ENCODE measurements at regions not wholly inside any gene's neighbourhood (a gene's known extent, or its start where the extent isn't known, plus 50 kb on each side); places are given as distances from the start of the nearest gene placed in this dataset.

DNA sequence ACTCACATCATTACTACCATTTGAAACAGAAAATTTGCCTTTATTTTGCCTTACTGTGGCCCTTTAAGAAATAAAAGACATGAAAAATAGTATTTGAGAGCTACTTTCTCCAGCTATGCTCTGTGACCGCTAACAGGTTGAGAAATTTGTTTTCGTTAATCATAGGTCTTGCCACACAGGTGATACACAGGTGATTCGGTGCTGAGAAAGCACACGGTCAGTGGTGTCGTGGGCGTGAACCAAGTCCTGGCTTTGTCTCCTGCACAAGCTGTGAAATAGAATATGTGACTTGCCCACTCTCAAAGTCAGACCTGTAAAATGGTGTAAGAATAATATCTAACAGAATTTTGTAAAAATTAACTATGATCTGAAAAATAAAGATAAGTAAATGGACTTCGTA lies 155.3 kb upstream of the SLC39A10 start:
- no peaks in the 10 kb centered on the region for H3K27me3 Mint-ChIP-seq
- no peak overlapping the region for H3K27ac Mint-ChIP-seq
- DNase-seq, result no peak
- H3K36me3 Mint-ChIP-seq, result peaks cover 5% of the 10 kb centered on the region
- peaks cover 1% of the 10 kb centered on the region for H3K9me3 Mint-ChIP-seq
- H3K4me1 Mint-ChIP-seq, result peaks cover 19% of the 10 kb centered on the region
- no peak overlapping the region for H3K4me3 Mint-ChIP-seq

DNA sequence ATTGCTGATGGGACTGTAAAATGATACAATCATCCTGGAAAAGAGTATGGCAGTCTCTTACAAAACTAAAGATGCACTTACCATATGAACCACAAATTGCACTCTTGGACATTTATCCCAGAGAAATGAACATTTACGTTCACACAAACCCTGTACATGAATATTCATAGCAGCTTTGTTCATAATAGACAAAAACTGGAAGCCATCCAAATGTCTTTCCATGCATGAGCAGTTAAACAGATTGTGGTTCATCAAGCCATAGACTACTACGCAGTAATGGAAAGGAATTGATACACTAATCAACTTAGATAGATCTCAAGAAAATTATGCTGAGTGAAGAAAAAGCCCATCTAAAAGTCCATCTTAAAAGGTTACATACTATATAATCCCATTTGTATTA lies 156.1 kb upstream of the SLC39A10 start:
- Mint-ChIP-seq H3K27me3 (no peaks in the 10 kb centered on the region), H3K9me3 (peaks cover 1% of the 10 kb centered on the region), H3K4me3 (no peak overlapping the region), H3K36me3 (peaks cover 5% of the 10 kb centered on the region), H3K27ac (no peak overlapping the region), H3K4me1 (peaks cover 21% of the 10 kb centered on the region)
- no peak for DNase-seq

- Mint-ChIP-seq H3K4me1 (peaks cover 23% of the 10 kb centered on the region), H3K27ac (no peak overlapping the region), H3K27me3 (no peaks in the 10 kb centered on the region), H3K36me3 (peaks cover 5% of the 10 kb centered on the region), H3K9me3 (no peaks in the 10 kb centered on the region), H3K4me3 (no peak overlapping the region)
- DNase-seq, result no peak
Measured at GRCh38 chr2:195498839-195499490, 158.1 kb upstream of the SLC39A10 start.

DNA sequence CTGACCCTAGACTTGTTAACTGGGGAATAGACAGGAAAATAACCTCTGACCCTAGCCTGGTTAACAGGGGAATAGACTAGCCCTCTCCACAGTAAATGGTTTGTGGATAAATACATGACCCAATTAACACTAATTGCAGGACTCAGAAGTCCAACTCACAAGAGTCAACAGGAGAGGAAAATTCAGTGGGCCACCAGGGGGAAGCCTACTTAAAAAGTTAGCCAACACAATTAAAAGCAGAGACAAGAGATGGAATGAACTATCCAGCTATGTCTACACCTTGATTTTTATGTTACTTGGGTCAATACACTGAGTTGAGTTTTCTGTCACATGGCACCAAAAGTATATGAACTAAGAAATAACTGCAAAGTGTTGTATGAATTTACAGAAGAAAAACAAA lies 158.8 kb upstream of the SLC39A10 start:
- H3K27me3 Mint-ChIP-seq, result no peaks in the 10 kb centered on the region
- H3K4me1 Mint-ChIP-seq, result peaks cover 26% of the 10 kb centered on the region
- H3K4me3 Mint-ChIP-seq, result no peak overlapping the region
- H3K36me3 Mint-ChIP-seq, result peaks cover 5% of the 10 kb centered on the region
- H3K27ac Mint-ChIP-seq, result no peak overlapping the region
- no peaks in the 10 kb centered on the region for H3K9me3 Mint-ChIP-seq
- DNase-seq, result peak; percentile 21

DNA sequence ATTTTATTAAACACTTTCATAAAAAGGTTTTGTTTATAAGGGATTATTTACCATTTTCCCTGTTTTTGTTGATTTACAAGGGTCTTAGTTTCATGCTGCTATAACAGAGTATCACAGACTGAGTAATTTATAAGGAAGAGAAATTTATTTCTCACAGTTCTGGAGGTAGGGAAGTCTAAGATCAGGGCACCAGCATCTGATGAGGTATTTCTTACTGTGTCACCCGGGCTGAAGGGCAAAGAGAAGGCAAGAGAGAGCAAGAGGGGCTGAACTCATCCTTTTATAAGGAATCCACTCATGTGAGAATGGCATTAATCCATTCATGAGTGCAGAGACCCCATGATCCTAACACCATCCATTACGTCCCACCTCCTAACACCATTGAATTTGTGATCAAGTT lies 160.0 kb upstream of the SLC39A10 start:
- no peaks in the 10 kb centered on the region for H3K9me3 Mint-ChIP-seq
- H3K4me1 Mint-ChIP-seq, result peaks cover 24% of the 10 kb centered on the region
- H3K27ac Mint-ChIP-seq, result no peak overlapping the region
- peaks cover 5% of the 10 kb centered on the region for H3K36me3 Mint-ChIP-seq
- no peak for DNase-seq
- H3K27me3 Mint-ChIP-seq, result no peaks in the 10 kb centered on the region
- no peak overlapping the region for H3K4me3 Mint-ChIP-seq

DNA sequence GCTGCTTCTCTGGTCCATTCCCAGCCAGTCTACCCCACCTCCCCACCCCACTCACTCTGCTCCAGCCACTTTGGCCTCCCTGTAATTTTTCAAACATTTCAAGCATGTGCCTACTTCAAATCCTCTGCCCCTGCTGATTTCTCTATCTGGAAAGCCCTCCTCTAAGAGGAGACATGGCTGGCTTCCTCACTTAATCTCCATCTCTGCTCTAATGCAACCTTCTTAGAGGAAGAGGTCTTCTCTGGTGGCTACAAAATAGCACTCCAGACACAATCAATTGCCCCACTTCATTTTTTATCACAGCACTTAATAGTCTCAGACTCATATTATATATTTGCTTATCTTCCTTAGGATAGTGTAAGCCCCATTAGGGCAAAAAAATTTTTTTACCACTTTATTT lies 161.1 kb upstream of the SLC39A10 start:
- Mint-ChIP-seq H3K27me3 (no peaks in the 10 kb centered on the region), H3K27ac (no peak overlapping the region), H3K36me3 (peaks cover 5% of the 10 kb centered on the region)

GRCh38 chr2:195495351-195495750 lies 161.7 kb upstream of the SLC39A10 start:
- no peaks in the 10 kb centered on the region for H3K27me3 Mint-ChIP-seq
- H3K36me3 Mint-ChIP-seq, result no peaks in the 10 kb centered on the region
- H3K4me1 Mint-ChIP-seq, result peaks cover 20% of the 10 kb centered on the region
- no peak overlapping the region for H3K4me3 Mint-ChIP-seq
- H3K27ac Mint-ChIP-seq, result no peak overlapping the region
- no peak for DNase-seq
- no peaks in the 10 kb centered on the region for H3K9me3 Mint-ChIP-seq

More for the DNA sequence above, 161.1 kb upstream of the SLC39A10 start:
- DNase-seq, result no peak
- H3K4me3 Mint-ChIP-seq, result no peak overlapping the region
- peaks cover 24% of the 10 kb centered on the region for H3K4me1 Mint-ChIP-seq
- no peaks in the 10 kb centered on the region for H3K9me3 Mint-ChIP-seq

DNA sequence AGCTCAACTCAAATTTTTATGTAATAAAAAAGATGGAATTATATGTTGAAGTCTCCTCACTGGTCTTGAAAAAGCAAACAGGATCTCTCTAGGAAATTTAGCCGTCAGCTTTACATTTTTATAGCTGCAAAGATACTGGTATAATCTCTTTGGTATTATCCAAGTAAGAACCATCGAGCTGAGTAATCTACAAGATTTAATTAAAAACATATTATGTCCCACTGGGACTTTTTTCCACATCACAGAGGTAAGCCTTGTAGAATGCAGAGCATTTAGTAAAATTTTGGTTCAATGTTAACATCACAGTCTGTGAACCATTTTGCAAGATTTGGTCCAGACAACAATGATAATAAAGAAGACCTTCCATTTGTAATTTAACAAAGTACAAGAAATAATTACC lies 162.6 kb upstream of the SLC39A10 start:
- H3K4me3 Mint-ChIP-seq, result no peak overlapping the region
- no peak for DNase-seq
- H3K27me3 Mint-ChIP-seq, result no peaks in the 10 kb centered on the region
- H3K27ac Mint-ChIP-seq, result no peak overlapping the region
- H3K4me1 Mint-ChIP-seq, result peaks cover 17% of the 10 kb centered on the region
- H3K9me3 Mint-ChIP-seq, result no peaks in the 10 kb centered on the region
- H3K36me3 Mint-ChIP-seq, result no peaks in the 10 kb centered on the region

DNA sequence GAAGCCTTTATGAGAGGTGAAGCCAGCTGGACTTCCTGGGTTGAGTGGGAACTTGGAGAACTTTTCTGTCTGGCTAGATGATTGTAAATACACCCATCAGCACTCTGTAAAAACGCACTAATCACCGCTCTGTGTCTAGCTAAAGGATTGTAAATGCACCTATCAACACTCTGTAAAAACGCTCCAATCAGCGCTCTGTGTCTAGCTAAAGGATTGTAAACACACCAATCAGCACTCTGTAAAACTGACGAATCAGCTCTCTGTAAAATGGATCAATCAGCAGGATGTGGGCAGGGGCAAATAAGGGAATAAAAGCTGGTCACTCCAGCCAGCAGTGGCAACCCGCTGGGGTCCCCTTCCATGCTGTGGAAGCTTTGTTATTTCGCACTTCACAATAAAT lies 163.6 kb upstream of the SLC39A10 start:
- H3K4me1 Mint-ChIP-seq, result peaks cover 17% of the 10 kb centered on the region
- H3K9me3 Mint-ChIP-seq, result no peaks in the 10 kb centered on the region
- H3K27ac Mint-ChIP-seq, result no peak overlapping the region
- H3K27me3 Mint-ChIP-seq, result no peaks in the 10 kb centered on the region
- H3K4me3 Mint-ChIP-seq, result no peak overlapping the region
- DNase-seq, result no peak
- no peaks in the 10 kb centered on the region for H3K36me3 Mint-ChIP-seq

DNA sequence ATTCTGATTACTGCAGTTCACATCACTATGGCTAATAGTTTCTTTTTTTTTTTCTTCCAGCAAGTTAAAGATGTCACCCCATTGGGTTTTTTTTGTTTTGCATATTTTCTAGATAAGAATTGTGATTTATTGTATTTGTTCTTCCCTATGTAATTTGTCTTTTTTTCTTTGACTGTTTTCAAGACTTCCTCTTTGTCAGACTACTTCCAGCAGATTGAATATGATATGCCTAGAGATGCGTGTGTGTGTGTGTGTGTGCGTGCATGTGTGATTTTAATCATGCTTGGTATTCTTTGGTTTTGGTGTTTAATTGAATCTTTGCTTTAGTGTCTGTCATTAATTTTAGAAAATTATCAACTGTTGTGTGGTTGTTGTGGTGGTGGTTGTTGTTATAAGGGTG lies 166.7 kb upstream of the SLC39A10 start:
- no peak overlapping the region for H3K4me3 Mint-ChIP-seq
- peaks cover 19% of the 10 kb centered on the region for H3K4me1 Mint-ChIP-seq
- H3K27me3 Mint-ChIP-seq, result no peaks in the 10 kb centered on the region
- H3K36me3 Mint-ChIP-seq, result no peaks in the 10 kb centered on the region
- DNase-seq, result no peak
- H3K27ac Mint-ChIP-seq, result no peak overlapping the region
- no peaks in the 10 kb centered on the region for H3K9me3 Mint-ChIP-seq

- no peaks in the 10 kb centered on the region for H3K9me3 Mint-ChIP-seq
- peaks cover 19% of the 10 kb centered on the region for H3K4me1 Mint-ChIP-seq
- H3K36me3 Mint-ChIP-seq, result no peaks in the 10 kb centered on the region
- DNase-seq, result no peak
- no peak overlapping the region for H3K27ac Mint-ChIP-seq
- no peaks in the 10 kb centered on the region for H3K27me3 Mint-ChIP-seq
- H3K4me3 Mint-ChIP-seq, result no peak overlapping the region
Measured at GRCh38 chr2:195489101-195489500, 167.9 kb upstream of the SLC39A10 start.

DNA sequence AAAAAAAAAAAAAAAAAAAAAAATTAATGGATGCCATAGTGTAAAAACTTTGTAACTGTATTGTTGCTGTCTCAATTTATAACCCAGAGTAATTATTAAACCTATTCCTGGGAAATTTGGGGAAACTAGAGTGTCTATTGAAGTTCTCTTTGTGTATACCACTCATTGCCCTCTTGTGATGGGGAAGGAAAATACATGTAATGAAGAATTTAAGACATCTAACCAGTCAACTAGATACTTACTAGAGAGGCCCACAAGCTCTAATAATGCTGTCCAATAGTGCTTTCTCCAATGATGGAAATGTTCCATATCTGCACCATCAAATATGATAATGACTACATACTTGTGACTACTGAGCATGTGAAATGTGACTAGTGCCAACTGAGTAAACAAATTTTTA lies 168.5 kb upstream of the SLC39A10 start:
- H3K9me3 Mint-ChIP-seq, result no peaks in the 10 kb centered on the region
- H3K27me3 Mint-ChIP-seq, result no peaks in the 10 kb centered on the region
- H3K36me3 Mint-ChIP-seq, result no peaks in the 10 kb centered on the region
- H3K4me1 Mint-ChIP-seq, result peaks cover 19% of the 10 kb centered on the region
- H3K4me3 Mint-ChIP-seq, result no peak overlapping the region
- DNase-seq, result no peak
- H3K27ac Mint-ChIP-seq, result no peak overlapping the region

GRCh38 chr2:195486987-195487644 lies 169.9 kb upstream of the SLC39A10 start:
- H3K4me3 Mint-ChIP-seq, result no peak overlapping the region
- H3K27ac Mint-ChIP-seq, result peak overlapping the region; percentile 80

DNA sequence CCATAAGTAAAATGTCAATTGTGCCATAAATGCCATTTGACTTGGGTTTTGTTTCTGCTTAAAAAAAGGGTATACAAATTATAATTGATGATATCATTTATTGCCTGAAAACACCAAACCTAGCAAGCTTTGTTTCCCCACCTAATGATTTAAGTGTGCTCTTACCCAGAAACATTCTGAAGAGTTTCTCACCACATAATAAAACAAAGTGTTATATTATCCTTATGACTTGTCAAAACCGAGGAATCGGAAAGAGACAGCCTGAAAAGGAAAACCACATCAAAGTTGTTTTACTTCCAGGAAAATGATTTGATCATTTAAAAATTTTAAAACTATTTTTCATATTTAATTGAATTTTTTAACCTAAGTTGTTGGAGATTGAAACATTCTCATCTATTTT lies 170.5 kb upstream of the SLC39A10 start:
- H3K4me1 Mint-ChIP-seq, result peaks cover 16% of the 10 kb centered on the region
- no peaks in the 10 kb centered on the region for H3K36me3 Mint-ChIP-seq
- DNase-seq, result no peak
- no peak overlapping the region for H3K27ac Mint-ChIP-seq
- H3K27me3 Mint-ChIP-seq, result peaks cover 3% of the 10 kb centered on the region
- no peak overlapping the region for H3K4me3 Mint-ChIP-seq
- H3K9me3 Mint-ChIP-seq, result peaks cover 2% of the 10 kb centered on the region

More at GRCh38 chr2:195486987-195487644, 169.9 kb upstream of the SLC39A10 start:
- Mint-ChIP-seq H3K36me3 (no peaks in the 10 kb centered on the region), H3K27me3 (peaks cover 3% of the 10 kb centered on the region), H3K9me3 (peaks cover 2% of the 10 kb centered on the region), H3K4me1 (peaks cover 16% of the 10 kb centered on the region)
- DNase-seq, result peak; percentile 2

DNA sequence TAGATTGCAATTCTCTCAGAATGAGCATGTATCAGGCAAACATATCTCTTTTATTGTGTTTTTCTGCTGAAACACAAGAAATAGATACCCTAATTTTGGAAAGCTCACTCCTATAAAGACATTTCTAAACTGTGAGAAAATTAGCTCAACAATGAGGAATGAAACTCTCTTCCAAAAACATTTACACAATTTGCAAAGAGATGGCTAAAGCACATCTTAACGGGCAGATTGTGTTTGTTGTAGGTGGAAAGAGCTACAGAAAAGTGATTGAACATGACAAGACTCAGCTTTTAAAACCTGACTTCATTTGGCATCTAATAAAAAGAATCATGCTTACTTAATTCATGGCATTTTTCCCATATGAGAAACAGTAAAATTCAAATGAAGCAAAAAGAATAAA lies 175.0 kb upstream of the SLC39A10 start:
- peaks cover 16% of the 10 kb centered on the region for H3K4me1 Mint-ChIP-seq
- H3K4me3 Mint-ChIP-seq, result no peak overlapping the region
- H3K27me3 Mint-ChIP-seq, result peaks cover 3% of the 10 kb centered on the region
- peaks cover 2% of the 10 kb centered on the region for H3K36me3 Mint-ChIP-seq
- no peak for DNase-seq
- no peak overlapping the region for H3K27ac Mint-ChIP-seq
- peaks cover 7% of the 10 kb centered on the region for H3K9me3 Mint-ChIP-seq

GRCh38 chr2:195480121-195480520 lies 176.9 kb upstream of the SLC39A10 start:
- Mint-ChIP-seq H3K27me3 (peaks cover 3% of the 10 kb centered on the region), H3K4me1 (peaks cover 8% of the 10 kb centered on the region), H3K4me3 (no peak overlapping the region), H3K27ac (no peak overlapping the region), H3K9me3 (peaks cover 7% of the 10 kb centered on the region), H3K36me3 (peaks cover 2% of the 10 kb centered on the region)
- DNase-seq, result no peak
